Vagina (tissue), 2 donors: ENCODE measurements at regions not wholly inside any gene's neighbourhood (a gene's known extent, or its start where the extent isn't known, plus 50 kb on each side); places are given as distances from the start of the nearest gene placed in this dataset.

Source experiments
- POLR2A ChIP-seq, 2 donors: fragments of 450-650 bp; IDR thresholded peaks; one replicate each; pipeline ENCODE4 v1.6.1; 2017; ENCODE audit warnings: antibody characterized with exemption in 2 of 2, mild to moderate bottlenecking in 2 of 2, moderate library complexity in 2 of 2
- POLR2AphosphoS5 ChIP-seq, 2 donors: sonication (generic); formaldehyde crosslinking; IDR thresholded peaks; one replicate each; pipeline ENCODE4 v1.9.0; 2017; ENCODE audit warnings: antibody characterized with exemption in 2 of 2, mild to moderate bottlenecking in 2 of 2, low read depth in 1 of 2; ENCODE audit not compliant: insufficient read depth in 1 of 2
- TF ChIP-seq, protein P1 (sequence below), 3 experiments: fragments of 450-650 bp in 2 of 3; fragments of 200-600 bp in 1 of 3; sonication (generic) in 1 of 3; IDR thresholded peaks; one replicate each; pipeline ENCODE4 v1.5.1; 2017 to 2019; ENCODE audit warnings: antibody characterized with exemption in 3 of 3, mild to moderate bottlenecking in 2 of 3, moderate library complexity in 2 of 3

DNA sequence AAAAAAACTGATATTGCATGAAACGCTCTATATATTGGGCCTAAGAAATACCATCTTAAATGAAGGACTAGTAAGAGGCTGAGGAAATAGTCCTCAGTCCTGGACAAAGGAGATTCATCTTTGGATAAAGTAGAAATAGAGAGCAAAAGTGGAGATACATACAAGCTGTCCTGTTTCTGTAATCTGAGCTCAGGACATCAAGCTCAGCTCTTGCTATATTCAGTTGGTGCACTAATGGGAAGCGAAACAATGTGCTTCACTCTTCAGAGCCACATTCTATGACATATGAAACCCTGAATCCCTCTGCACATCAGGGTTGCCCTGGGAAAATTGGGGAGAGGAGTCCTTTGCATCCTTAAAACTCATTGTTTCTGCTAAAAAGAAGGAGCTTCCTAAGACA, 290.7 kb downstream of the VPS13C start:
- TF ChIP-seq, protein P1, sequence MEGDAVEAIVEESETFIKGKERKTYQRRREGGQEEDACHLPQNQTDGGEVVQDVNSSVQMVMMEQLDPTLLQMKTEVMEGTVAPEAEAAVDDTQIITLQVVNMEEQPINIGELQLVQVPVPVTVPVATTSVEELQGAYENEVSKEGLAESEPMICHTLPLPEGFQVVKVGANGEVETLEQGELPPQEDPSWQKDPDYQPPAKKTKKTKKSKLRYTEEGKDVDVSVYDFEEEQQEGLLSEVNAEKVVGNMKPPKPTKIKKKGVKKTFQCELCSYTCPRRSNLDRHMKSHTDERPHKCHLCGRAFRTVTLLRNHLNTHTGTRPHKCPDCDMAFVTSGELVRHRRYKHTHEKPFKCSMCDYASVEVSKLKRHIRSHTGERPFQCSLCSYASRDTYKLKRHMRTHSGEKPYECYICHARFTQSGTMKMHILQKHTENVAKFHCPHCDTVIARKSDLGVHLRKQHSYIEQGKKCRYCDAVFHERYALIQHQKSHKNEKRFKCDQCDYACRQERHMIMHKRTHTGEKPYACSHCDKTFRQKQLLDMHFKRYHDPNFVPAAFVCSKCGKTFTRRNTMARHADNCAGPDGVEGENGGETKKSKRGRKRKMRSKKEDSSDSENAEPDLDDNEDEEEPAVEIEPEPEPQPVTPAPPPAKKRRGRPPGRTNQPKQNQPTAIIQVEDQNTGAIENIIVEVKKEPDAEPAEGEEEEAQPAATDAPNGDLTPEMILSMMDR (IDR thresholded peaks at IDR 0.05), result no peak
- TF ChIP-seq POLR2AphosphoS5 (IDR thresholded peaks at IDR 0.05; ENCODE audit: insufficient read depth in 1 of 2, low read depth in 1 of 2), result no peak
- no peak for TF ChIP-seq POLR2A (IDR thresholded peaks at IDR 0.05)
